Hepatocyte (in vitro differentiated cells): ENCODE measurements at regions not wholly inside any gene's neighbourhood (a gene's known extent, or its start where the extent isn't known, plus 50 kb on each side); places are given as distances from the start of the nearest gene placed in this dataset.

Experiments used
- EZH2 ChIP-seq: fragments of 200-600 bp; sonication (generic); IDR thresholded peaks from 2 replicates; pipeline ENCODE4 v1.6.1; 2016; ENCODE audit warnings: antibody characterized with exemption, mild to moderate bottlenecking, borderline replicate concordance
- EZH2phosphoT487 ChIP-seq: fragments of 200-600 bp; sonication (generic); IDR thresholded peaks from one replicate; pipeline ENCODE4 v1.6.1; 2018; ENCODE audit warnings: antibody characterized with exemption, mild to moderate bottlenecking, low read depth, moderate library complexity; ENCODE audit not compliant: unreplicated experiment, severe bottlenecking
- TF ChIP-seq, protein P1 (sequence below): fragments of 200-600 bp; sonication (generic); IDR thresholded peaks from 2 replicates; pipeline ENCODE4 v1.5.1; 2016; ENCODE audit warnings: antibody characterized with exemption, mild to moderate bottlenecking; ENCODE audit not compliant: poor library complexity

DNA sequence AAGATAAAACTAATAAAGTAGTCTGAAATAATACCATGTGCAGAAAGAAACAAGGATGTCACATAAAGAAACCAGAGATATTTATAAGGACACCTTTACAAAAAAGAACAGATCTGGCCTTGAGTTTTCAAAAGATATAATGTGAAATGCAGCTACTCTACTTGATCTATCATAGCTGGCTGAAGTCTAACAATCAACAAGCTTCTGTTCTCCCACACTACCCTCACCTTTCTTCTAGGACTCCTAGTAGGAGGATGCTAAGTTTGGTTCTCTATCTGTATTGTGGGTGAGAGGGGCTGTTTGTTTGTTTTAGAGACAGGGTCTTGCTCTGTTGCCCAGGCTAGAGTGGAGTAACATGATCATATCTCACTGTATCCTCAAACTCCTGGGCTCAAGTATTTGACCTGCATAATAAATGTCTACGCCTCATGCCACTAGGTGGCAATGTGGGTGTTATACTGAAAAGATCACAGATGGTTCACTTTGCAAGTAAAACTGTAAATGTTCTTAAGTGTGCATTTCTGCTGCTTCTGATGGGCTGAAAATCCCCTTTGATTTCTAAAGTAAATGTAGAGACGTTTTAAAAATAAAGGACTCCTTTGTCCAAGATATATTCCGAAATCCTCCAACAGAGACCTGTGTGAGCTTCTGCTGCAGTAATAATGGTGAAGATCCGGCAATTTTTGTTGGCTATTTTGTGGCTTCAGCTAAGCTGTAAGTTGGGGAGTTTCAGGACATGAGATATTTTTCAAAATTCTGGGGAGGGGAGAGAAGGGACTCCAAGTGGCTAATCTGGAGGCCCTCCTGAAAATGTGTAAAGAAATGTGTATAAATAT lies 269.3 kb downstream of the DAD1 start:
- TF ChIP-seq, protein P1, sequence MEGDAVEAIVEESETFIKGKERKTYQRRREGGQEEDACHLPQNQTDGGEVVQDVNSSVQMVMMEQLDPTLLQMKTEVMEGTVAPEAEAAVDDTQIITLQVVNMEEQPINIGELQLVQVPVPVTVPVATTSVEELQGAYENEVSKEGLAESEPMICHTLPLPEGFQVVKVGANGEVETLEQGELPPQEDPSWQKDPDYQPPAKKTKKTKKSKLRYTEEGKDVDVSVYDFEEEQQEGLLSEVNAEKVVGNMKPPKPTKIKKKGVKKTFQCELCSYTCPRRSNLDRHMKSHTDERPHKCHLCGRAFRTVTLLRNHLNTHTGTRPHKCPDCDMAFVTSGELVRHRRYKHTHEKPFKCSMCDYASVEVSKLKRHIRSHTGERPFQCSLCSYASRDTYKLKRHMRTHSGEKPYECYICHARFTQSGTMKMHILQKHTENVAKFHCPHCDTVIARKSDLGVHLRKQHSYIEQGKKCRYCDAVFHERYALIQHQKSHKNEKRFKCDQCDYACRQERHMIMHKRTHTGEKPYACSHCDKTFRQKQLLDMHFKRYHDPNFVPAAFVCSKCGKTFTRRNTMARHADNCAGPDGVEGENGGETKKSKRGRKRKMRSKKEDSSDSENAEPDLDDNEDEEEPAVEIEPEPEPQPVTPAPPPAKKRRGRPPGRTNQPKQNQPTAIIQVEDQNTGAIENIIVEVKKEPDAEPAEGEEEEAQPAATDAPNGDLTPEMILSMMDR: peak; percentile 68
- TF ChIP-seq EZH2 (no peak), EZH2phosphoT487 (no peak)
